DOHH2 (cell line): ENCODE measurements at regions not wholly inside any gene's neighbourhood (a gene's known extent, or its start where the extent isn't known, plus 50 kb on each side); places are given as distances from the start of the nearest gene placed in this dataset.

Source experiments
- H3F3A ChIP-seq: fragments of 200-600 bp; sonication (generic), shearing (Covaris generic); 2 replicates; pipeline ENCODE4 v1.6.0; 2016; ENCODE audit warnings: antibody characterized with exemption, mild to moderate bottlenecking; ENCODE audit not compliant: control insufficient read depth, insufficient read depth
- H3K27ac ChIP-seq: fragments of 200-600 bp; sonication (generic); 2 replicates; pipeline ENCODE4 v1.5.1; 2014; ENCODE audit warnings: low read depth, mild to moderate bottlenecking, low read length, moderate library complexity
- H3K27me3 ChIP-seq: fragments of 200-600 bp; sonication (generic); 2 replicates; pipeline ENCODE4 v1.6.1; 2014; ENCODE audit warnings: mild to moderate bottlenecking, low read length, mixed read lengths; ENCODE audit not compliant: control insufficient read depth
- H3K36me3 ChIP-seq: fragments of 200-600 bp; sonication (generic); 2 replicates; pipeline ENCODE4 v1.6.1; 2014; ENCODE audit warnings: mild to moderate bottlenecking, low read length, moderate library complexity, mixed read lengths; ENCODE audit not compliant: control insufficient read depth
- H3K4me1 ChIP-seq: fragments of 200-600 bp; sonication (generic); 2 replicates; pipeline ENCODE4 v1.6.1; 2014; ENCODE audit warnings: mild to moderate bottlenecking, low read length, mixed read lengths; ENCODE audit not compliant: control insufficient read depth
- H3K4me2 ChIP-seq: fragments of 200-600 bp; sonication (generic); 2 replicates; pipeline ENCODE4 v1.6.0; 2014; ENCODE audit warnings: mild to moderate bottlenecking, low read length, moderate library complexity
- H3K4me3 ChIP-seq: fragments of 200-600 bp; sonication (generic); 2 replicates; pipeline ENCODE4 v1.5.1; 2014; ENCODE audit warnings: mild to moderate bottlenecking, low read length, mixed read lengths
- H3K79me2 ChIP-seq: fragments of 200-600 bp; sonication (generic); 2 replicates; pipeline ENCODE4 v1.6.1; 2014; ENCODE audit warnings: mild to moderate bottlenecking, low read length, mixed read lengths; ENCODE audit not compliant: control insufficient read depth
- H3K9me2 ChIP-seq: fragments of 200-600 bp; sonication (generic); replicated peaks from 2 replicates; pipeline ENCODE4 v1.6.1; 2014; ENCODE audit warnings: mild to moderate bottlenecking, low read length, mixed read lengths; ENCODE audit not compliant: control insufficient read depth
- H3K9me3 ChIP-seq: fragments of 200-600 bp; sonication (generic); 2 replicates; pipeline ENCODE4 v1.6.1; 2014; ENCODE audit warnings: antibody characterized with exemption, low read length, mixed read lengths; ENCODE audit not compliant: control insufficient read depth, insufficient read depth
- H4K20me1 ChIP-seq: fragments of 200-600 bp; sonication (generic); 2 replicates; pipeline ENCODE4 v1.6.0; 2014; ENCODE audit warnings: low read depth, mild to moderate bottlenecking, antibody characterized with exemption, low read length, moderate library complexity; ENCODE audit not compliant: control insufficient read depth, insufficient read depth
- CTCF ChIP-seq: fragments of 200-600 bp; sonication (generic); IDR thresholded peaks from one replicate; pipeline ENCODE4 v1.5.1; 2014; ENCODE audit warnings: antibody characterized with exemption, mild to moderate bottlenecking, low read depth, low read length; ENCODE audit not compliant: poor library complexity, severe bottlenecking
- EZH2phosphoT487 ChIP-seq: fragments of 200-600 bp; sonication (generic); IDR thresholded peaks from 2 replicates; pipeline ENCODE4 v1.6.1; 2017; ENCODE audit warnings: borderline replicate concordance, mild to moderate bottlenecking, antibody characterized with exemption, low read length, moderate library complexity, mixed read lengths

- H3K36me3 ChIP-seq = no peaks in the 10 kb centered on the region
- no peaks in the 10 kb centered on the region for H3K4me1 ChIP-seq
- H3F3A ChIP-seq = no peaks in the 10 kb centered on the region
- H3K27ac ChIP-seq = no peak overlapping the region
- no peak overlapping the region for H3K4me3 ChIP-seq
- no peaks in the 10 kb centered on the region for H3K9me2 ChIP-seq
- no peaks in the 10 kb centered on the region for H3K79me2 ChIP-seq
- H3K4me2 ChIP-seq = no peak overlapping the region
- H4K20me1 ChIP-seq = no peaks in the 10 kb centered on the region
- no peaks in the 10 kb centered on the region for H3K27me3 ChIP-seq
- TF ChIP-seq CTCF (no peak), EZH2phosphoT487 (no peak)
- no peaks in the 10 kb centered on the region for H3K9me3 ChIP-seq
Observed at GRCh38 chr2:16509042-16509441, 156.6 kb downstream of the CYRIA start.

GRCh38 chr2:16508490-16508851 is 157.2 kb downstream of the CYRIA start:
- no peaks in the 10 kb centered on the region for H3K9me3 ChIP-seq
- H3K36me3 ChIP-seq = no peaks in the 10 kb centered on the region
- no peaks in the 10 kb centered on the region for H3K4me1 ChIP-seq
- TF ChIP-seq CTCF = no peak
- no peak for TF ChIP-seq EZH2phosphoT487
- no peak overlapping the region for H3K27ac ChIP-seq
- H3K9me2 ChIP-seq = no peaks in the 10 kb centered on the region
- H3K4me3 ChIP-seq = no peak overlapping the region
- H3K79me2 ChIP-seq = no peaks in the 10 kb centered on the region
- H4K20me1 ChIP-seq = no peaks in the 10 kb centered on the region
- no peaks in the 10 kb centered on the region for H3F3A ChIP-seq
- no peaks in the 10 kb centered on the region for H3K27me3 ChIP-seq
- no peak overlapping the region for H3K4me2 ChIP-seq

- Histone ChIP-seq H3K27me3 (no peaks in the 10 kb centered on the region; the same call in 1 of the 2 replicates), H3K79me2 (no peaks in the 10 kb centered on the region), H3K9me3 (no peaks in the 10 kb centered on the region), H3K9me2 (no peaks in the 10 kb centered on the region), H3K4me2 (no peak overlapping the region), H3F3A (no peaks in the 10 kb centered on the region), H3K36me3 (no peaks in the 10 kb centered on the region), H4K20me1 (no peaks in the 10 kb centered on the region), H3K4me3 (no peak overlapping the region), H3K4me1 (no peaks in the 10 kb centered on the region), H3K27ac (no peak overlapping the region)
- TF ChIP-seq CTCF (no peak), EZH2phosphoT487 (no peak)
Observed at GRCh38 chr2:16507655-16508489, 157.8 kb downstream of the CYRIA start.
